GM21723 (cell line): ENCODE measurements at regions not wholly inside any gene's neighbourhood (a gene's known extent, or its start where the extent isn't known, plus 50 kb on each side); places are given as distances from the start of the nearest gene placed in this dataset.
"Not testable (repeated sequence)": the region's sequence is repeated elsewhere in the genome, so short reads cannot be mapped to it uniquely, and the experiment has no call there.

Experiments
- ATAC-seq: cut with Tn5 transposase; IDR thresholded peaks from one replicate; pipeline ENCODE4 v1.9.1; 2021; ENCODE audit warnings: mild to moderate bottlenecking, moderate library complexity; ENCODE audit not compliant: unreplicated experiment

- ATAC-seq: no peak
Observed at GRCh38 chr14:58730792-58731464, 93.2 kb downstream of the DACT1 start.

DNA sequence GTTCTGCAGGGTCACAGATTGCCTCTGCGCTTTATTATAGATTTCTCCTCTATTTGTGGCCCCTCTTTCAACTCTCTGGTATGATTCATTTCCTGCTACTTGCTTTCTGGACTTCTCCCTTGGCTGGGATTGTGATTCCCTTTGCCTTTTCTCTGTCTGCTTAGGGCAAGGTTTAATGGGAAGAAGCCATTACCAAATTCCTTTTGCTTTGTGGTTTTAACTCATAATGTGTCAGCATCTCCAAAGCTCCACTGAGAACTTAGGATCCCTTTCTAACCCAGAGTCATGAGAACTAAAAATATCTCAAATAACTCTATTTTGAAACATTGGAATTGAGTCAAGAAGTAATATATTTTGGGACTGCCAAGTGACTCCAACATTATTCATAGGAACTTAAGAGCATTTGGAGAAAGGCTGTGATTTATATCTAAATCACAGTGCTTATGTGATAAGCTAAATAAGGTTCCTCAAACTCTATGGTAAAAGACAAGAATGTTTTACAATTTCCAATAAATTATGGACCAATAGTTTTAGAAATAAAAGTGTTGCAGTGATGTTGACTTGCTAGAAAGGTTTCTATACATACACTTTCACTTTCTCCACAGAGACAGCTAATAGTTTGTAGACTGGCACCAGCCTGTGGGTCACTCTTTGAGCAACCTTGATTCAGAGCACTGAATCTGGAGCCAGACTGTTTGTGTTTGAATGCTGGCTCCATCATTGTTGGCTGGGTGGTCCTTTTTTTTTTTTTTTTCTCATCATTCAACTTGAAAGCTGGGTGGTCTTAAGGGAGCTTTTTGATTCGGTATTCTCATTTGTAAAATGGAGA lies 93.9 kb downstream of the DACT1 start:
- ATAC-seq: no peak

DNA sequence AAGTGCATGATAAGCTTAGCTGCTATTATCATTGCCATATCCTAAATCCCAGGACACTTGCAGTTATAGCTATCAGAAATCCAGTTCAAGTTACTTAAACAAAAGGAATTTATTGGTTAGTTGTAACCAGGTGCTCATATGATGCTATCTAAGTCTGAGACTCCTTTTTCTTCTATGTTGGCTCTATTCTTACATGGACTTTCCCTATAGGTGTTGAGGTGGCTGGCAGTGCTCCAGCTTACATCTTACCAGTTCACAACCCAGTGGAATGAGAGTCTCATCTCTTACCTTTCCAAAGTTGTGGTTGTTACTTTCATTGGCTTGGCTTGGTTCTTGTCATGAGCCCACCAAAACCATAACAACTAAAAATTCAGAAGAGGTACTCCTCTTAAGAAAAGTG lies 94.6 kb downstream of the DACT1 start:
- ATAC-seq: no peak

DNA sequence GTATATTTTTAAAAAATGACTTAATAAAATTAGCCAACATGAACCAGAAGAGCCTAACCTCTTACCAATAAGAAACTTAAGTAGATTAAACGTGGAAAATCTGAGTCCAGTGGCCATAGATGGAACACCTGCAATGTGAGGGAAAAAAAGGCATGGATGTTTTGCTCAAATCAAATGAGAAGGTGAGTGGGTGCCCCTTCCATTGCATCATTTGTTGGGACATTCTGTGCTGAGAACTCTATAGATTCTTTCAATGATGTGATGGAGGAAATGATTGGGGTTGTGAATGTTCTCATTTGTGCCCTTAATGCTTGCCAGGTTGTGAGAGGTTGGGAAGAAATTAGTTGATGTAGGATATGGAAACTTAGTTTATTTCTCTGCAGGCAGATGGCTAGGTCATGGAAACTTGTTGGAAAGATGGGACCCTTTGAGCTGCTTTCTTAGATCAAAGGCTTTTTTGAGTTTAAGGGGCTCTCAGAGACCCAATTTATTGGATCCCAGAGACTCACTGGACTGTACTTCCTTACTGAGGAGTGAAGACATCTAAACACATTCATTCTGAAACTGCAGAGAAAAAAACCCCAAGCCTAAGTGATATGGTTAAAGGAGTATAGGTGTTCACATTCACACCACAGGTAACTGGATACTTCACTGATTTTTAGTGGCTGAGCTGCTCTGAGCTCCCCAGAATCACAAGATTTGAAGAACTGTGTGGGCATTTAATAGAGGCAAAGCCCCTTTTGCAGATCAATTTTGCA lies 95.9 kb downstream of the DACT1 start:
- ATAC-seq: no peak

GRCh38 chr14:58735596-58735995 lies 97.8 kb downstream of the DACT1 start:
- no peak for ATAC-seq

- no peak for ATAC-seq
Observed at GRCh38 chr14:58736606-58737005, 98.8 kb downstream of the DACT1 start.

GRCh38 chr14:58737511-58737910 lies 99.7 kb downstream of the DACT1 start:
- no peak for ATAC-seq

GRCh38 chr14:58738189-58738836 lies 100.6 kb downstream of the DACT1 start:
- ATAC-seq: no peak

GRCh38 chr14:58738876-58739275 lies 101.1 kb downstream of the DACT1 start:
- no peak for ATAC-seq

GRCh38 chr14:58739674-58740073 lies 101.9 kb downstream of the DACT1 start:
- no peak for ATAC-seq

DNA sequence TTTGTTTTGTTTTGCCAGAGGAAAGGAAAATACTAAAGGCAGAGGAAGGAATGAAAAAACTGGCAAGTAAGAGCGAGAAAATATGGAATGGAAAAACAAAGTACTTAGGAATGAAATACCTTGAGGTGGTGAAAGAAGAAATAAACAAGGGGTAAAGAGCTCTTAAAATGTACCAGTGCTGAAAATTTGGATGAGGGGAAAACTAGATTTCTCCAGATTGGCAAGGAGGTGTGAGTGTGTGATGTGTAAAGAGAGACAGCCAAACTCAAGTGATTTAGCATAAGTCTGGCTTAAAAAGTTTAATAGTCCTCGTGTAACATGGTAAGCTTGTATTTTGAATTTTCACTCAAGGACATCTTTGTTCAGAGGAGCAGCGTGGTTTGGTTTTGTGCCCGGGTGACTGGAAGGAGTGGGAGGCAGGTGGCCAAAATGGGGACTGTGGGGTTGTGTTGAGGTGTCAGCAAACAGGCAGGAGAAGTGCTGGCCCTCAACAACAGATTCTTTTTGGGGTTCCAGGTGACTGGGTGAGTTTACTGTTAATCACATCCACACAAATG lies 102.7 kb downstream of the DACT1 start:
- no peak for ATAC-seq

GRCh38 chr14:58744801-58745394 lies 107.1 kb downstream of the DACT1 start:
- no peak for ATAC-seq

DNA sequence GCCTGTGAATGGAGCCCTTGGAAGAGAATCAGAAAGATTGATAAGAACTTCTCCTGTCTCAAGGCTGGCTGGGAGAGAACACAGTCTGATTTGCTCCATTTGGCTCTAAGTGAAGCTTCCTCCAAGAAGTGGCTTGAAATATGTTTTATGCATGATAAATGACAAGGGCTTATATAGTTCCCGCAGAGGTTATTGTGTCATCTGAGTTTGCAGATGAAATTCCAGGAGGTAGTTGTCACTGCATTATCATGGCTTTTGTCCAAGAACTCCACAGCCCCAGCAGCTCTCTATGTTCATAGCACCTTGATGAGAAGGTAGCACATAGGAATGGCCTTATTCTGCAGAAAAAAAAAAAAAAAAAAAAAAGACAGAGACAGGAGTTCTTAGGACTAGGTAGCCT lies 108.5 kb downstream of the DACT1 start:
- no peak for ATAC-seq

DNA sequence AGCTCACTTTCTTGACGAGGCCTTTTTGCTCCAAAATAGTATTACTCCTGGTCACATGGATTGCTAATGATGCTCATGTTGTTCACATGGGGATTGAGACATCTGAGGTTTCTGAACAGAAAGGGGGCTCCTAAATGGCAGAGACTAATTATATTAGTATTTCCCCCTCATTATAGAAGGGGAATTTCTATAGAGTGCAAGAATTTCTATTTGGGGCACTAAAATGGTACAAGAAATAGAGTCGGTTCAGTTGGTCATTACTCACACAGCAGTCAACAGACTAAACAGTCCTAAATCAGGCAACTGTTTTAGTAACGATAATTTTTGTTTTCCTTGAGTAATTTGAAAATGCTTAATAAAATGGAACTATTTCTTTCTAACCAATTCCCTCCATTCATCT lies 108.9 kb downstream of the DACT1 start:
- no peak for ATAC-seq

- ATAC-seq: no peak
Observed at GRCh38 chr14:58747181-58747580, 109.4 kb downstream of the DACT1 start.

GRCh38 chr14:58748251-58748650 lies 110.5 kb downstream of the DACT1 start:
- not testable (repeated sequence) for ATAC-seq

- peak; percentile 94 for ATAC-seq
Observed at GRCh38 chr14:58749066-58749669, 111.4 kb downstream of the DACT1 start.

DNA sequence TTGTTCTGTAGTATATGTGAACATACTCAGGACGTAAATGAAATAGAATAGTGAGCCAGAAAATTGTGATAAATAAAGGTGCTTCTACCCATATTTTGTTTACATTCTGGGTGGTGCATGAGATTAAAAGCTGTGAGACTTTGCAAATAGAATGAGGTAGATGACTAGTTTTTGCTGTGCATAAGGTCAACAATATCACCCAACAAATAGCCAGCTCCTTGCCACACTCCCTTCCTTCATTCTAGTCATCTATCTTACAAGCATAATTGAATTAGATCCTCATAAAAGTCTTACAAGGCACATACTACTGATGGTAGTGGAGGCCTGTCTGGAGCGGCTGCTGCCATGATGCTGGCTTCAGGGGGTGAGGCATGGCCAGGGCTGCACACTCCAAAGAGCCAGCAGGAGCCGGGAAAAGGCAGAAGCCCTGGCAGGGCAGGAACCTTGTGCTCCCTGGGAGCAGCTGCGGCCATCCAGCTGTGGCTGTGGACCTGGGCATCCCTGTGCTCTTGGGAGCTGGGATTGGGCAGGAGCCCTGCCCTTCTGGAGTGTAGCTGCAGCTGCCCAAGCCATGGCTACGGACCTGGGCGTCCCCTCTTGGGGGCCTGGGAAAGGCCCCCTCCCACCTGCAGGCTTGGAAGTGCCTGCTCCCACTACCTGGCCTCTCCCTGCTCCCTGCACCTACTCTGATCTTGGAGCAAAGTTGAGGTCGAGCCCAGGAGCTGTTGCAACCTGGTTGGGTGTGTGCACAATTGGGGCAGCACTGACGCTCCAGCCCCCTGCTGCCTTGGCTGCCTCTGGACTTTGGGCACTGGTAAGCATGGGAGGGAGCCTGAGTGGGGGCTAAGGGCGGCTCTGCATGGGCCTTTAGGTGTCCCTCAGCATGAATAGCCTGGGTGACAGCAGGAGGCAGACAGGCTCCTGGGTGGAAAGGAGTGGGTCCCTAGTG lies 112.8 kb downstream of the DACT1 start:
- ATAC-seq: no peak

DNA sequence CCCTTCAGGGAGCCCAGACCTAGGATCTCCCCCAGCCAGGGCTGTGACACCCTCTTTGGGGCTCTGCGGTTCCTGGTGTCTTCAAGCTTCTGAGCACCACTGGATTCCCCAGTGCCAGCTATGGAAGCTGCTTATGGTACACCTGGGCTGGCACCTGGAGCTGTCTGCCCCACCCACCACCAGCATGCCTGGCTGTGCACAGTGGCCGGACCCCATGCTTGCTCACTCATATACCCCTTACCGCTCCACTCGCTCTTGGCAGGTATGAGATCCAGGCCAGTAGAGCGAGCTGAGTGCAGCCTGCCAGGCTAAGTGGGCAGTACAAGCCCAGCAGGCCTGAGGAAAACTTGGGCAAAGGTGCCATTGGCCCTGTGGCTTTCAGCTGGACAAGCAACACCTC lies 114.0 kb downstream of the DACT1 start:
- no peak for ATAC-seq
